ENCODE measurements at regions not wholly inside any gene's neighbourhood (a gene's known extent, or its start where the extent isn't known, plus 50 kb on each side); places are given as distances from the start of the nearest gene placed in this dataset.

- TF ChIP-seq POLR2A (IDR thresholded peaks at IDR 0.05; ENCODE audit: low read depth, low read length) (no peak), POLR2AphosphoS5 (IDR thresholded peaks at IDR 0.05; ENCODE audit: low read depth, low read length) (no peak), TAF1 (IDR thresholded peaks at IDR 0.05; ENCODE audit: low read depth, low read length) (no peak), POU2F2 (IDR thresholded peaks at IDR 0.05; ENCODE audit: low read depth, low read length) (no peak), SPI1 (IDR thresholded peaks at IDR 0.05; ENCODE audit: low read depth, low read length) (no peak), PAX5 (IDR thresholded peaks at IDR 0.05; ENCODE audit: insufficient read depth, low read length, severe bottlenecking) (no peak)
- no peak for FAIRE-seq
- no peak for DNase-seq (ENCODE audit: insufficient read length, low spot score)
Measured at GRCh38 chr3:76321614-76322013, 536.3 kb upstream of the ZNF717 start.

GRCh38 chr3:76324101-76324500 is 538.8 kb upstream of the ZNF717 start:
- TF ChIP-seq POLR2AphosphoS5 (IDR thresholded peaks at IDR 0.05; ENCODE audit: low read depth, low read length) (no peak), PAX5 (IDR thresholded peaks at IDR 0.05; ENCODE audit: insufficient read depth, low read length, severe bottlenecking) (no peak), POLR2A (IDR thresholded peaks at IDR 0.05; ENCODE audit: low read depth, low read length) (no peak), POU2F2 (IDR thresholded peaks at IDR 0.05; ENCODE audit: low read depth, low read length) (no peak), TAF1 (IDR thresholded peaks at IDR 0.05; ENCODE audit: low read depth, low read length) (no peak), SPI1 (IDR thresholded peaks at IDR 0.05; ENCODE audit: low read depth, low read length) (no peak)
- DNase-seq (ENCODE audit: insufficient read length, low spot score) (no peak), FAIRE-seq (no peak)

- DNase-seq (ENCODE audit: insufficient read length, low spot score) (no peak), FAIRE-seq (no peak)
- TF ChIP-seq POU2F2 (IDR thresholded peaks at IDR 0.05; ENCODE audit: low read depth, low read length) (no peak), POLR2AphosphoS5 (IDR thresholded peaks at IDR 0.05; ENCODE audit: low read depth, low read length) (no peak), TAF1 (IDR thresholded peaks at IDR 0.05; ENCODE audit: low read depth, low read length) (no peak), PAX5 (IDR thresholded peaks at IDR 0.05; ENCODE audit: insufficient read depth, low read length, severe bottlenecking) (no peak), SPI1 (IDR thresholded peaks at IDR 0.05; ENCODE audit: low read depth, low read length) (no peak), POLR2A (IDR thresholded peaks at IDR 0.05; ENCODE audit: low read depth, low read length) (no peak)
Measured at GRCh38 chr3:76345878-76346277, 560.5 kb upstream of the ZNF717 start.

GRCh38 chr3:76346690-76347089 is 561.3 kb upstream of the ZNF717 start:
- DNase-seq (ENCODE audit: insufficient read length, low spot score) = no peak
- TF ChIP-seq POLR2AphosphoS5 (IDR thresholded peaks at IDR 0.05; ENCODE audit: low read depth, low read length) (no peak), TAF1 (IDR thresholded peaks at IDR 0.05; ENCODE audit: low read depth, low read length) (no peak), POLR2A (IDR thresholded peaks at IDR 0.05; ENCODE audit: low read depth, low read length) (no peak), PAX5 (IDR thresholded peaks at IDR 0.05; ENCODE audit: insufficient read depth, low read length, severe bottlenecking) (no peak), SPI1 (IDR thresholded peaks at IDR 0.05; ENCODE audit: low read depth, low read length) (no peak), POU2F2 (IDR thresholded peaks at IDR 0.05; ENCODE audit: low read depth, low read length) (no peak)
- no peak for FAIRE-seq

GRCh38 chr3:76349715-76350480 is 564.5 kb upstream of the ZNF717 start:
- no peak for FAIRE-seq
- no peak for DNase-seq (ENCODE audit: insufficient read length, low spot score)
- TF ChIP-seq POU2F2 (IDR thresholded peaks at IDR 0.05; ENCODE audit: low read depth, low read length) (no peak), TAF1 (IDR thresholded peaks at IDR 0.05; ENCODE audit: low read depth, low read length) (no peak), POLR2AphosphoS5 (IDR thresholded peaks at IDR 0.05; ENCODE audit: low read depth, low read length) (no peak), SPI1 (IDR thresholded peaks at IDR 0.05; ENCODE audit: low read depth, low read length) (no peak), PAX5 (IDR thresholded peaks at IDR 0.05; ENCODE audit: insufficient read depth, low read length, severe bottlenecking) (no peak), POLR2A (IDR thresholded peaks at IDR 0.05; ENCODE audit: low read depth, low read length) (no peak)

- TF ChIP-seq TAF1 (IDR thresholded peaks at IDR 0.05; ENCODE audit: low read depth, low read length) = no peak
- TF ChIP-seq POLR2AphosphoS5 (IDR thresholded peaks at IDR 0.05; ENCODE audit: low read depth, low read length) = no peak
- no peak for TF ChIP-seq POU2F2 (IDR thresholded peaks at IDR 0.05; ENCODE audit: low read depth, low read length)
- no peak for TF ChIP-seq SPI1 (IDR thresholded peaks at IDR 0.05; ENCODE audit: low read depth, low read length)
- TF ChIP-seq POLR2A (IDR thresholded peaks at IDR 0.05; ENCODE audit: low read depth, low read length) = no peak
- DNase-seq (ENCODE audit: insufficient read length, low spot score) = no peak
- FAIRE-seq = no peak
Measured at GRCh38 chr3:76352051-76352450, 566.7 kb upstream of the ZNF717 start.

- FAIRE-seq (no peak), DNase-seq (ENCODE audit: insufficient read length, low spot score) (no peak)
- TF ChIP-seq POU2F2 (IDR thresholded peaks at IDR 0.05; ENCODE audit: low read depth, low read length) = no peak
- no peak for TF ChIP-seq SPI1 (IDR thresholded peaks at IDR 0.05; ENCODE audit: low read depth, low read length)
- no peak for TF ChIP-seq POLR2AphosphoS5 (IDR thresholded peaks at IDR 0.05; ENCODE audit: low read depth, low read length)
- TF ChIP-seq POLR2A (IDR thresholded peaks at IDR 0.05; ENCODE audit: low read depth, low read length) = no peak
- TF ChIP-seq TAF1 (IDR thresholded peaks at IDR 0.05; ENCODE audit: low read depth, low read length) = no peak
- TF ChIP-seq PAX5 (IDR thresholded peaks at IDR 0.05; ENCODE audit: insufficient read depth, low read length, severe bottlenecking) = no peak
Measured at GRCh38 chr3:76352511-76353284, 567.3 kb upstream of the ZNF717 start.

- no peak for DNase-seq (ENCODE audit: insufficient read length, low spot score)
Measured at GRCh38 chr3:76353683-76354082, 568.3 kb upstream of the ZNF717 start.

GRCh38 chr3:76361010-76361409 is 575.7 kb upstream of the ZNF717 start:
- no peak for TF ChIP-seq SPI1 (IDR thresholded peaks at IDR 0.05; ENCODE audit: low read depth, low read length)
- no peak for TF ChIP-seq POLR2AphosphoS5 (IDR thresholded peaks at IDR 0.05; ENCODE audit: low read depth, low read length)
- TF ChIP-seq PAX5 (IDR thresholded peaks at IDR 0.05; ENCODE audit: insufficient read depth, low read length, severe bottlenecking) = no peak
- TF ChIP-seq TAF1 (IDR thresholded peaks at IDR 0.05; ENCODE audit: low read depth, low read length) = no peak
- TF ChIP-seq POLR2A (IDR thresholded peaks at IDR 0.05; ENCODE audit: low read depth, low read length) = no peak
- TF ChIP-seq POU2F2 (IDR thresholded peaks at IDR 0.05; ENCODE audit: low read depth, low read length) = no peak
- DNase-seq (ENCODE audit: insufficient read length, low spot score) (no peak), FAIRE-seq (no peak)

More at GRCh38 chr3:76353683-76354082, 568.3 kb upstream of the ZNF717 start:
- TF ChIP-seq POLR2AphosphoS5 (IDR thresholded peaks at IDR 0.05; ENCODE audit: low read depth, low read length) (no peak), SPI1 (IDR thresholded peaks at IDR 0.05; ENCODE audit: low read depth, low read length) (no peak), POLR2A (IDR thresholded peaks at IDR 0.05; ENCODE audit: low read depth, low read length) (no peak), PAX5 (IDR thresholded peaks at IDR 0.05; ENCODE audit: insufficient read depth, low read length, severe bottlenecking) (no peak), TAF1 (IDR thresholded peaks at IDR 0.05; ENCODE audit: low read depth, low read length) (no peak), POU2F2 (IDR thresholded peaks at IDR 0.05; ENCODE audit: low read depth, low read length) (no peak)
- no peak for FAIRE-seq
